Neural crest cell (in vitro differentiated cells): ENCODE measurements at regions not wholly inside any gene's neighbourhood (a gene's known extent, or its start where the extent isn't known, plus 50 kb on each side); places are given as distances from the start of the nearest gene placed in this dataset.

Experiments
- DNase-seq: peaks from one replicate; pipeline ENCODE4 v3.0.0; 2021; ENCODE audit warnings: low read depth, mixed read lengths, low spot score
- H3K27ac Mint-ChIP-seq: one replicate; pipeline ENCODE4 v1.8.0; 2021; ENCODE audit warnings: mild to moderate bottlenecking, mixed read lengths; ENCODE audit not compliant: unreplicated experiment
- H3K27me3 Mint-ChIP-seq: 2 replicates; pipeline ENCODE4 v1.8.0; 2021; ENCODE audit warnings: low read depth, mild to moderate bottlenecking, mixed read lengths
- H3K36me3 Mint-ChIP-seq: 2 replicates; pipeline ENCODE4 v1.8.0; 2021; ENCODE audit warnings: low read depth, mild to moderate bottlenecking, mixed read lengths
- H3K4me1 Mint-ChIP-seq: 2 replicates; pipeline ENCODE4 v1.8.0; 2021; ENCODE audit warnings: mixed read lengths
- H3K4me3 Mint-ChIP-seq: one replicate; pipeline ENCODE4 v1.8.0; 2021; ENCODE audit warnings: mild to moderate bottlenecking, mixed read lengths
- H3K9me3 Mint-ChIP-seq: 2 replicates; pipeline ENCODE4 v1.8.0; 2021; ENCODE audit warnings: mixed read lengths
- TF ChIP-seq, protein P1 (sequence below): fragments of 200-600 bp; sonication (generic); conservative IDR thresholded peaks from 2 replicates; pipeline ENCODE4 v1.5.0; 2021; ENCODE audit warnings: antibody characterized with exemption, mild to moderate bottlenecking

DNA sequence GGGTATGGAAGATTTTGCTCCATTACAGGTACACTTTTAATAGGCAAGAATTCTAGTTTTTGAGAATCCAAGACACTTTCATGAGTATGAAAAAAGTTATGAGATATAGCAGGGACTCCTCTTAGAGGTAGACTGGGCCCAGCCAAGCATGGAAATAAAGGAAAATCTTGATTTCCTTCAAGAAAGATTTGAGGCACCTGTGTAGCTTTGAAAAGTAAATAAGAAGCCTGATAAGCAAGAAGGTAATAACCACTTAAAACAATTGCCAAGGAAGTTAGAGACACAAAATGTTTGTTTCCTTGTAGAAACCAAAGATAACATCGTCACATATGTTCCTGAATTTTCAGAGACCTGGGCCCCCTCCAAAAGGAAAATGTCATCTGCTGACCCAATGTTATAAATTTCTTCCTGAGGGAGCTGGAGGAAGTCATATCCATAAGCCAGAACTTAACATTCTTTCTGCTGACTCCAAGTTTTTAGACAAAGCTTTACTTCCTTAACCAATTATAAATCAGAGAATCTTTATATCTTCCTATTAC, 314.5 kb upstream of the ANO3 start:
- no peak overlapping the region for H3K27ac Mint-ChIP-seq
- H3K9me3 Mint-ChIP-seq: peaks cover 3% of the 10 kb centered on the region
- H3K36me3 Mint-ChIP-seq: no peaks in the 10 kb centered on the region
- no peak overlapping the region for H3K4me3 Mint-ChIP-seq
- H3K4me1 Mint-ChIP-seq: no peaks in the 10 kb centered on the region
- no peak for DNase-seq
- TF ChIP-seq, protein P1, sequence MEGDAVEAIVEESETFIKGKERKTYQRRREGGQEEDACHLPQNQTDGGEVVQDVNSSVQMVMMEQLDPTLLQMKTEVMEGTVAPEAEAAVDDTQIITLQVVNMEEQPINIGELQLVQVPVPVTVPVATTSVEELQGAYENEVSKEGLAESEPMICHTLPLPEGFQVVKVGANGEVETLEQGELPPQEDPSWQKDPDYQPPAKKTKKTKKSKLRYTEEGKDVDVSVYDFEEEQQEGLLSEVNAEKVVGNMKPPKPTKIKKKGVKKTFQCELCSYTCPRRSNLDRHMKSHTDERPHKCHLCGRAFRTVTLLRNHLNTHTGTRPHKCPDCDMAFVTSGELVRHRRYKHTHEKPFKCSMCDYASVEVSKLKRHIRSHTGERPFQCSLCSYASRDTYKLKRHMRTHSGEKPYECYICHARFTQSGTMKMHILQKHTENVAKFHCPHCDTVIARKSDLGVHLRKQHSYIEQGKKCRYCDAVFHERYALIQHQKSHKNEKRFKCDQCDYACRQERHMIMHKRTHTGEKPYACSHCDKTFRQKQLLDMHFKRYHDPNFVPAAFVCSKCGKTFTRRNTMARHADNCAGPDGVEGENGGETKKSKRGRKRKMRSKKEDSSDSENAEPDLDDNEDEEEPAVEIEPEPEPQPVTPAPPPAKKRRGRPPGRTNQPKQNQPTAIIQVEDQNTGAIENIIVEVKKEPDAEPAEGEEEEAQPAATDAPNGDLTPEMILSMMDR: no peak
- no peaks in the 10 kb centered on the region for H3K27me3 Mint-ChIP-seq

DNA sequence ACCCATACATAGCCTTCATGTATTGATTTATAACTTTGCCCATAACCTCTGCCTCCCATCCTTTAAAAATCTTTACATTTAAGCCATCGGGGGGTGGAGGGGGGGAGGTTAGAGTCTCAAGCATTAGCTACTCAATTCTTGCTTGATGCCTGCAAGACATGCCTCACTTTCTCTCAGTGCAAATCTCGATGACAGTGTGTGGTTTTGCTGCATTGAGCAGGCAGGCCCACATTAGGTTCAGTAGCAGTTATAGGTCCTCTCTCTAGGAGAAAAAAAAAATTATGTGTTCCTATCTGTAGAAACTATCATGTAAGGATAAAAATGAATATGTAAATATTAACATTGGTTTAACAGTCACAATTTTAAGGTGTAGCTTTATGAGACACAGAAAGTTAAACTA, 314.0 kb upstream of the ANO3 start:
- no peak for DNase-seq
- Mint-ChIP-seq H3K27me3 (no peaks in the 10 kb centered on the region), H3K4me1 (no peaks in the 10 kb centered on the region), H3K27ac (no peak overlapping the region), H3K4me3 (no peak overlapping the region), H3K9me3 (peaks cover 3% of the 10 kb centered on the region), H3K36me3 (no peaks in the 10 kb centered on the region)
- TF ChIP-seq, protein P1: no peak

DNA sequence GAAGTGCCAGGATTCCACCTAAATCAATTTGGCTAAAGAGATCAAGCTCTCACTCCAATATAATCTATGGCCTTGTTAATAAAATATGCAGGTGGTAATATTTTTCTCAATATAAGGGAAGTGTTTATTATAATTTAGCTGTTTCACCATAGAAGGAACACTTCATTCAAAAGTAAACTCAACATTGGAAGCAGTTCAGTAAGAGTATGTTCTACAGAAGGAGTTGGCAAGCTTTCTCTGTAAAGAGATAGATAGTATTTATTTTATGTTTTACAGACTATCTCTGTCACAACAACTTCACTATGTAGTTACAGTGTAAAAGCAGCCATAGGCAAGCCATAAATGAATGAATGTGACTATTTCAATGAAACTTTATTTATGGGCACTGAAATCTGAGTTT, 313.6 kb upstream of the ANO3 start:
- TF ChIP-seq, protein P1: no peak
- Mint-ChIP-seq H3K4me1 (no peaks in the 10 kb centered on the region), H3K27me3 (no peaks in the 10 kb centered on the region), H3K36me3 (no peaks in the 10 kb centered on the region), H3K9me3 (peaks cover 3% of the 10 kb centered on the region), H3K4me3 (no peak overlapping the region), H3K27ac (no peak overlapping the region)
- no peak for DNase-seq

DNA sequence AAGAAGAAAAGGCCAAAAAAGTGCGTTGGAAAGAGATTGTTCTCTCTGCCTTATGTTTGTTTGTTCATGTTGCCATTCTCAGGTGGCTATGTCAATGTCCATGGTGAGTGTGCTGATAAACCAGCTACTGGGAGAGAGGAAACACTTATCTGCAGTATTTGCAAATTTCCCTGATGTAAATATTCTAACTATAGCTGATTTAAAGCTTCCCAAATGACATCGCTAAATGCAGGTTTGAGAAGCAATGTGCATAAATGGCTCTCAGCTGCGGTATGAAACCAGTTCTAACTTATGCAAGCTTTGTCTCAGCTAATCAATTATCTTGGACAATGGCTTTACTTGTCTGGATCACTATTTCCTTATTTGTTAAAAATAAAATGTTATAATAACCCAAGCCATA, 312.5 kb upstream of the ANO3 start:
- no peak overlapping the region for H3K27ac Mint-ChIP-seq
- H3K4me3 Mint-ChIP-seq: no peak overlapping the region
- no peaks in the 10 kb centered on the region for H3K36me3 Mint-ChIP-seq
- H3K9me3 Mint-ChIP-seq: peaks cover 3% of the 10 kb centered on the region
- H3K4me1 Mint-ChIP-seq: no peaks in the 10 kb centered on the region
- DNase-seq: no peak
- TF ChIP-seq, protein P1: no peak
- H3K27me3 Mint-ChIP-seq: no peaks in the 10 kb centered on the region

DNA sequence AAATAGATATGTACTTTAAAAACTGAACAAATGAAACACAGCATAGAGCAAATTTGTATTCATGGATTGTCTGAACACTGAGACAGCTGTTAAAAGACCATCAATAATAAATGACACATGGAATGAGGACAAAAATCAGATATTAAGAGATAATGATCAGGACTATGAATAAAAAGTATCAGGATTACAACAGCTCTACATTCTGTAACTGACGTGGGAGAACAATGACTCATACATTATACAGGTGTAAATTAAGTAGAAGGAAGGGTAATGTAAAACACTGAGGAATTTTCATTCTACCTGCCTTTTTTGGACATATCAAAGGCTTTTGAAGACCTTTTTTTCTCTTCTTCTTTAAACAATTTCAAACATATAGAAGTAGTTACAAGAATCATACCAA, 310.9 kb upstream of the ANO3 start:
- Mint-ChIP-seq H3K9me3 (no peaks in the 10 kb centered on the region), H3K4me1 (no peaks in the 10 kb centered on the region), H3K36me3 (no peaks in the 10 kb centered on the region), H3K27me3 (no peaks in the 10 kb centered on the region), H3K27ac (no peak overlapping the region), H3K4me3 (no peak overlapping the region)
- DNase-seq: no peak
- TF ChIP-seq, protein P1: no peak

DNA sequence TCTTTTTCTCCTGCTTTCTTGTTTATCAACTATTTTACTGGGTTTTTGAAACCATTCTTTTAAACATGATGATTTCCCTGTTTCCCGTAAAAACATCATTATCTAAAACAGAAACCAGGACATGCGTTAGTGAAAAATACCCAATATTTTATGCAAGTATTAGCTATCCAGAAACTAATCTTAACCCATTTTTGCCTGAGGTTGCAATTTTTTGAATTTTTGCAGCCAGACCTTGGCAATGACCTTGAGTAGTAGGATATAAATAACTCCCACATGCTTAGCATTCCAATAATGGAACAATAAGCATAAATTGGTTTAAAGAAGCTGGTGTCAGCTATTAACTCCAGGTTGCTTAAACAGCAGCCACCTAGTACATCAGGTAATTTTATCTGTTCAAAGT, 308.9 kb upstream of the ANO3 start:
- H3K27ac Mint-ChIP-seq: no peak overlapping the region
- H3K4me3 Mint-ChIP-seq: no peak overlapping the region
- DNase-seq: no peak
- no peaks in the 10 kb centered on the region for H3K9me3 Mint-ChIP-seq
- H3K36me3 Mint-ChIP-seq: no peaks in the 10 kb centered on the region
- TF ChIP-seq, protein P1: no peak
- H3K27me3 Mint-ChIP-seq: no peaks in the 10 kb centered on the region
- no peaks in the 10 kb centered on the region for H3K4me1 Mint-ChIP-seq
